ENCODE measurements at regions not wholly inside any gene's neighbourhood (a gene's known extent, or its start where the extent isn't known, plus 50 kb on each side); places are given as distances from the start of the nearest gene placed in this dataset.

DNA sequence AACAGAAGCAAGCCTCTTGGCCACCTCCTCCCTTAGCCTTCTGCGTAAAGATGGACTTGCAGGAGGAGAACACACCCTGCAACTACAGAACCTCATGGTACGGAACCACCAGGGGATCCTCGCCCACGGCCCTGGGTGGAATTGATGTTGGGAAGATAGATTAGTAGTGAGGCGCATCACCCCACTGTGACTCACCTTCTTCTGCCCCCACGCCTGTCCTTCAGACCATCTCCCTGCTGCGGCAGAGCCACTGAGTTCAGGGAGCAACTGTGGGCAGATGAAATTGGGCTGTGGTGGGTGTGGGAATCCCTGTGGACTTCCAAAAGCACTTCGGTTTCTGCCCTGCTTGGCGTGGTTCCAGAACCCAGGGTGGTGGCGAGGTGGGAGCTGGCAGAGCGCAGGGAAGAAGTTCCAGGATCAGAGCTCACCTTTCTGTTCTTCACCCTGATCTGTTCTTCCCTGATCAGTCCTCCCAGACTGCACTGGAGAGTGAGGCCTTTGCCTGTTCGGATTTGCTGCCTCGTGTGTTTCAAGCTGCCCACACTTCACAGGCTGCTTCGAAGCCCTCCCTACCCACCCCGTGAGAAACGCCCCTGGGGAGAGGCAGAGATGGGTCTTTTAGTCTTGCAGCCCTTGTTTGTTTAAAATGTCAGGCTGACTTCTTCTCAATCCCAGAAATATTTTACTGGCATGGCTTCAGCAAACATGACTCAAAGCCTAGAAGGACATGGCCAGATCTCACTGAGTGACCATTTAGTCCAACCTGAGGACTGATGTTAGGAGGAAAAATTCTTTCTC, 92.8 kb upstream of the MLN start:
- TF ChIP-seq, protein P1, sequence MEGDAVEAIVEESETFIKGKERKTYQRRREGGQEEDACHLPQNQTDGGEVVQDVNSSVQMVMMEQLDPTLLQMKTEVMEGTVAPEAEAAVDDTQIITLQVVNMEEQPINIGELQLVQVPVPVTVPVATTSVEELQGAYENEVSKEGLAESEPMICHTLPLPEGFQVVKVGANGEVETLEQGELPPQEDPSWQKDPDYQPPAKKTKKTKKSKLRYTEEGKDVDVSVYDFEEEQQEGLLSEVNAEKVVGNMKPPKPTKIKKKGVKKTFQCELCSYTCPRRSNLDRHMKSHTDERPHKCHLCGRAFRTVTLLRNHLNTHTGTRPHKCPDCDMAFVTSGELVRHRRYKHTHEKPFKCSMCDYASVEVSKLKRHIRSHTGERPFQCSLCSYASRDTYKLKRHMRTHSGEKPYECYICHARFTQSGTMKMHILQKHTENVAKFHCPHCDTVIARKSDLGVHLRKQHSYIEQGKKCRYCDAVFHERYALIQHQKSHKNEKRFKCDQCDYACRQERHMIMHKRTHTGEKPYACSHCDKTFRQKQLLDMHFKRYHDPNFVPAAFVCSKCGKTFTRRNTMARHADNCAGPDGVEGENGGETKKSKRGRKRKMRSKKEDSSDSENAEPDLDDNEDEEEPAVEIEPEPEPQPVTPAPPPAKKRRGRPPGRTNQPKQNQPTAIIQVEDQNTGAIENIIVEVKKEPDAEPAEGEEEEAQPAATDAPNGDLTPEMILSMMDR (conservative IDR thresholded peaks at IDR 0.05; ENCODE audit: low read length) = no peak
- no peak for TF ChIP-seq EZH2phosphoT487 (IDR thresholded peaks at IDR 0.05; ENCODE audit: borderline replicate concordance, low read depth, low read length)
